GM21381 (cell line): ENCODE measurements at regions not wholly inside any gene's neighbourhood (a gene's known extent, or its start where the extent isn't known, plus 50 kb on each side); places are given as distances from the start of the nearest gene placed in this dataset.
"Not testable (repeated sequence)": the region's sequence is repeated elsewhere in the genome, so short reads cannot be mapped to it uniquely, and the experiment has no call there.

Experiments used
- ATAC-seq: cut with Tn5 transposase; IDR thresholded peaks from one replicate; pipeline ENCODE4 v1.9.1; 2021; ENCODE audit warnings: mild to moderate bottlenecking, moderate library complexity; ENCODE audit not compliant: unreplicated experiment

GRCh38 chr1:146297781-146298574 is 69.2 kb upstream of the NOTCH2NLA start:
- peak; percentile 46 for ATAC-seq

- ATAC-seq, result peak; percentile 60
These were observed 64.4 kb upstream of the NOTCH2NLA start for GRCh38 chr1:146292940-146293936.

GRCh38 chr1:146292424-146292823 is 63.6 kb upstream of the NOTCH2NLA start:
- not testable (repeated sequence) for ATAC-seq

- ATAC-seq, result not testable (repeated sequence)
These were observed 59.1 kb upstream of the NOTCH2NLA start for GRCh38 chr1:146287881-146288280.

GRCh38 chr1:146284760-146285159 is 55.9 kb upstream of the NOTCH2NLA start:
- ATAC-seq, result peak; percentile 48

GRCh38 chr1:146283527-146283880 is 54.7 kb upstream of the NOTCH2NLA start:
- peak; percentile 55 for ATAC-seq

GRCh38 chr1:146282807-146283526 is 54.1 kb upstream of the NOTCH2NLA start:
- ATAC-seq, result peak; percentile 66

- not testable (repeated sequence) for ATAC-seq
These were observed 52.7 kb upstream of the NOTCH2NLA start for GRCh38 chr1:146281522-146281921.

- not testable (repeated sequence) for ATAC-seq
These were observed 49.9 kb upstream of the NOTCH2NLA start for GRCh38 chr1:146278758-146279157.
